ENCODE measurements at regions not wholly inside any gene's neighbourhood (a gene's known extent, or its start where the extent isn't known, plus 50 kb on each side); places are given as distances from the start of the nearest gene placed in this dataset.

GRCh38 chr19:28489126-28489660, 723.8 kb downstream of the UQCRFS1 start:
- Histone ChIP-seq H3K9ac (replicated peaks; ENCODE audit: extremely low read depth, insufficient read depth, low read length) (no peak overlapping the region), H4K20me1 (replicated peaks; ENCODE audit: control insufficient read depth, extremely low read depth, insufficient read depth, low read length) (no peaks in the 10 kb centered on the region), H3K36me3 (ENCODE audit: control insufficient read depth in 2 of 2, extremely low read depth in 1 of 2, insufficient read depth in 2 of 2, low read length in 2 of 2) (no peaks in the 10 kb centered on the region), H2AFZ (ENCODE audit: low read depth, low read length) (no peak overlapping the region), H3K9me1 (replicated peaks; ENCODE audit: control insufficient read depth, extremely low read depth, insufficient read depth, low read length) (no peaks in the 10 kb centered on the region), H3K4me2 (ENCODE audit: insufficient read depth, low read length) (no peak overlapping the region), H3K4me3 (replicated peaks in 1 of 3; ENCODE audit: insufficient read depth in 1 of 3, low read depth in 1 of 3, low read length in 3 of 3) (no peak overlapping the region), H3K79me2 (ENCODE audit: control insufficient read depth, insufficient read depth, low read length) (no peaks in the 10 kb centered on the region), H3K27me3 (ENCODE audit: control insufficient read depth in 2 of 2, insufficient read depth in 2 of 2, low read length in 2 of 2) (no peaks in the 10 kb centered on the region), H3K4me1 (ENCODE audit: control insufficient read depth, extremely low read depth, insufficient read depth, low read length) (no peaks in the 10 kb centered on the region), H3K9me3 (replicated peaks; ENCODE audit: control insufficient read depth, insufficient read depth, low read length) (peaks cover 5% of the 10 kb centered on the region), H3K27ac (ENCODE audit: insufficient read depth, low read depth, low read length) (no peak overlapping the region)
- dilution Hi-C loops (cut with MboI; ENCODE audit: extremely low pct_ligation_motif_present, low sequenced_read_pairs) (no loop called here), intact Hi-C loops (cut with micrococcal nuclease) (no loop called here)
- CTCF ChIA-PET, result no interaction called here
- TF ChIP-seq JUN (IDR thresholded peaks at IDR 0.05; ENCODE audit: borderline replicate concordance, insufficient read depth, insufficient read length, low read depth) (no peak), POLR2AphosphoS5 (IDR thresholded peaks at IDR 0.05; ENCODE audit: insufficient read depth, low read depth, low read length) (no peak), GATA2 (IDR thresholded peaks at IDR 0.05; ENCODE audit: insufficient read depth, insufficient read length, low read depth, low read length) (no peak), MAX (IDR thresholded peaks at IDR 0.05; ENCODE audit: insufficient read depth, insufficient read length) (no peak), MYC (IDR thresholded peaks at IDR 0.05; ENCODE audit: low read depth, low read length) (no peak), POLR2A (IDR thresholded peaks at IDR 0.05; ENCODE audit: low read depth, low read length) (no peak), CTCF (IDR thresholded peaks at IDR 0.05; ENCODE audit: extremely low read depth in 1 of 2, insufficient read depth in 1 of 2, low read depth in 1 of 2, low read length in 2 of 2) (no peak), FOS (IDR thresholded peaks at IDR 0.05; ENCODE audit: borderline replicate concordance, insufficient read depth, low read length) (no peak), EZH2 (IDR thresholded peaks at IDR 0.05; ENCODE audit: borderline replicate concordance, low read depth, low read length, severe bottlenecking) (no peak)
- no peak for FAIRE-seq
- POLR2A ChIA-PET, result no interaction called here
- DNase-seq (ENCODE audit: low read depth, low spot score), result no peak
- BruUV-seq (replicated peaks), result no TSS peak

Data from endothelial cell of umbilical vein (primary cell).